HG03439 (cell line): ENCODE measurements at regions not wholly inside any gene's neighbourhood (a gene's known extent, or its start where the extent isn't known, plus 50 kb on each side); places are given as distances from the start of the nearest gene placed in this dataset.

Experiments used
- ATAC-seq: cut with Tn5 transposase; IDR thresholded peaks from one replicate; pipeline ENCODE4 v1.9.1; 2021; ENCODE audit warnings: mild to moderate bottlenecking, moderate library complexity; ENCODE audit not compliant: unreplicated experiment

DNA sequence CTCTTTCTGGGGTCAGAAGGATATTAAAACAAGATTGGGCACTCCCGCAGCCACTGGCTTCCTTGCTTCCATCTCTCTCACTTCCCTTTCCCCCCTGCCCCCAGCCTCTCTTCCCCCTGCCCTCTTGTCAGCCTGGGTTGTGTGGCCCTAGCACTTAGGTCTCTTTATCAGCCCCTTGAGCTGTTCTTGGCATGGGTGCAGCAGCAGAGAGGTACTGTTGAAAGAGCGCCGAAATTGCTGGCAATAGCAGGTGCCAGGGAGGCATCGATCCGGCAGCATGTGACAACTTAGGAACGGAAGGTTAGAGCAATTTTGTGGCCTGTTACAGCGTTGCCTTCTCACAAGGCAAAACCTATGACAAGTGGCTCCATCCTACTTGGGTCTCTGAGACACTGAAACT lies 333.1 kb upstream of the IGFBP7 start:
- no peak for ATAC-seq

DNA sequence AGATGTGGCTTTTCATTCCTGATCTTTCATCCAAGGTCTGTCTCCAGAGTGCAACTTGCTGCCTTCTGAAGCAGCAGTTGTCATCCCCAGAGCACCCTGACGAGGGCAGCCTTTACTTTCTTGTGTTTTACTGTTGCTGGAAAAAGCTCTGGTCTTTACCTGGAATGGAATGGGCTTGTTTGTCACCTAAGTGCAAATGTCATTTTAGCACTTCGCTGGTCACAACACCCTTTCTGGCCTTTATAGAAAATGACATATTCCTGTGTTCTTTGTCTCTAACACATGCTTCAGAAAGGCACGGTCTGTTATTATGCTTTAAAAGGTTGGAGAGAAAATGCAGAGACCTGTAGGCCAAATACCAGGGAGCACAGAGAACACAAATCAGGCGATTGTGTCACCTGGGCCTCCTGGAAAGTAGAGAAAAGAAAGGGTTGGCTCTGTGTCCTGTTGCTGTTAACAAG lies 332.7 kb upstream of the IGFBP7 start:
- ATAC-seq, result no peak

DNA sequence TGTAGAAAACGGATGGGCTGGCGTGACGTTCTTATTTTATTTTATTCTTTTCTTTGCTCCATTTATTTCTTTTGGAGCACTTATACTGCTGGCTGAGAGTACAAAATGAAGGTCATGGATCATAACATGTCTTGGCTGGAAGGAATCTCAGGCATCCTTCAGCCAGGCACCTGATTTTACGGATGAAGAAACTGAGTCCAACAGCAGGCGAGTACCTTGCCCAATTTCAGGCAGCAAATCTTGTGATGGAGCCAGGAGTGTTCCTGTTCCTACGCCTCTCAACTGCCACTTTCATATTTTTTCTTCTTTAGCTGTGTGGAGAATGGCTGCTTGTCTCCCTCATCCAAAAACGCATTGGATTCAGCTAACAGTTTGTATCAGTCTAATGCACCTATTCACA lies 332.1 kb upstream of the IGFBP7 start:
- no peak for ATAC-seq

DNA sequence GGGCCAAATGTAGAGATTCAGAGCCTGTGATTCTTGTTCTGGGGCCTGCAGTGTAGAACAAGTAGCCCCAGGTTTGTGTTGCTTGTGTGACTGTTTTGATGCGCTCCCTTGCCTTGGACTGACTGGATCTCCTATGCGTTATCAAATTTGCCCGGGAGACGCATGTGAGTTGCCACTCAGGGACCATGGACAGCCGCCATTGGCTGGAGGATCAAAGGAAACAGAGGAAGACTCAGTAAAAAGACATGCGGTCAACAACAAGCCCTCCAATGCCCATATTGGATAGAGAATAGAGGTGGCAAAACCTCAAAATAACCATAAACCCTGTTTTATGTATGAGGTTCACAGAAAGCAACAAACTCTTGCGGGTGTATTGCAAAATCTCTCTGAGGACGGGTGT lies 327.5 kb upstream of the IGFBP7 start:
- no peak for ATAC-seq

DNA sequence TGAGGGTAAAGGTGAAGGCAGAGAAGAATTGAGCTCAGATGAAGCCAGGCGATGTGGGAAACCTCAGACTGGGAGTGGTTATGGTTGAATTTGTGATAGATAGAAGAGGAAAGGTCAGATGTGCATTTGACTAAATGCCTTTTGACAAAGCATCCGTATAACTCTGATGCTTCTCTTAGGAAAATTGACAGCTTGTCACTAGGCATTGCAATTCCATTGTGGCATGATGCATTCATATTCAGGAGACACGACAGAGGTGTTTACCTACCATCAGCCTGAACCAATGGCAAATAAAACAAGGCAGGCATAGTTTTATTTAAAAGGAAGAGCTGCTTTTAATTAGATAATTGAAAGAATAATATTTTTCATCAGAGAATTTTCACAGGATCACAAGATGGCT lies 325.1 kb upstream of the IGFBP7 start:
- no peak for ATAC-seq

DNA sequence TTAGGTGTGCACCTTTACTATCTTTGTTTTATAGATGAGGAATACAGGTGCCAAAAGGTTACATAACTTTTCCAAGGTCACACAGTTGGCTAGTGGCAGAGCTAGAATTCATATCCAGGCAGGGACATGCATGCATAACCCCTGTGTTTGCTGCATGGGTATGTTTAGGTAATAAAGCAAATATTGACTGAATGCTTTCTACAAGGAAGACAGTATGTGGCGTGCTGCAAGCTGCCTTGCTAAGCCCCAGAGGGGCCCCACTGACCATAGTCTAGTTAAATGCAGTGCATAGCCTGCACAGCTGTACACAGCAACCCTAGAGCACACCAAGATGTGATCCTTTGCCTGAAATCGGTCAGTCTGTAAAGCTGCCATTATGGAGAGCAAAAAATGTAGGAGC lies 320.5 kb upstream of the IGFBP7 start:
- ATAC-seq, result no peak

DNA sequence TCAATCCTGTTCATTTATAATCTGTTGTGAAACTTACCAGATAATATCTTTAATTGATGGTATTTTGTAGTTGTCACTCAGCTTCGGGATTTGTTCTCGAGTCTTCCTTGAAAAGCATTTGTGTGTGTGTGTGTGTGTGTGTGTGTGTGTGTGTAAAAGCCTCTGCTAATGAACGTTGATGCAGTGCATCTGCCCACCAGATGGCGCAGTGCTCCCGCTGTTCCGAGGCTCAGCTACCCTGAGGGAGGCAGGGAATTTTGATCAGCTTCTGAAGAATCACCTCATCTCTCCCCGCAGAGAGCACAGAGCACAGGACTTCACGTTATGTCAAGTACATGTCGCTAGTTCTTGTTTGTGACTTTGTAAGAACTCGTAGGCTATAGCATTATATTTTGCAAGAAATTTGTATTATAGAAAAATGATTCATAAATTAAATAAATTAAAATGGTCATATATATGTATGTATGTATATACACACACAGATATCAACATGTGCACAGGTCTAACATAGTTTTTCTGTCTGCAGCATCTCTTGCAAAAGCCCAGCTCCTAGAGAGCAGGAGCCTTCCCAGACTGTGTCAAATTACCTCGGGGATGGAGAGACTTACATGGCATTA lies 316.7 kb upstream of the IGFBP7 start:
- ATAC-seq, result peak; percentile 86

DNA sequence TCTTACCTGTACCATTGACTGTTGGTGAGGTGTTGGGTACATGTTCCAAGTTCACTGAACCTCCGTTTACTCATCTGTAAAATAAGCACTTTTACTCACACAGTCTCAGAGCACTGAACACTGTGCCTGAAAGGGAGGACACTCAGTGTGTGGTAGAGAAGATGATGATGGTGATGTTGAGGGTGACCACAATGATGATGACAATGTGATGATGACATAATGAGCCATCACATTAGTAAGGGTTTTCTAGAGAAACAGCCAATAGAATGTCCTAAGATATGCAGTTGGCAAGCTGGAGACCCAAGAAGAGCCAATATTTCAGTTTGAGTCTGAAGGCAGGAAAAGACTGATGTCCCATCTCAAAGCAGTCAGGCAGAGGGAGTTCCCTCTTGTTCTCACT lies 315.4 kb upstream of the IGFBP7 start:
- ATAC-seq, result no peak

DNA sequence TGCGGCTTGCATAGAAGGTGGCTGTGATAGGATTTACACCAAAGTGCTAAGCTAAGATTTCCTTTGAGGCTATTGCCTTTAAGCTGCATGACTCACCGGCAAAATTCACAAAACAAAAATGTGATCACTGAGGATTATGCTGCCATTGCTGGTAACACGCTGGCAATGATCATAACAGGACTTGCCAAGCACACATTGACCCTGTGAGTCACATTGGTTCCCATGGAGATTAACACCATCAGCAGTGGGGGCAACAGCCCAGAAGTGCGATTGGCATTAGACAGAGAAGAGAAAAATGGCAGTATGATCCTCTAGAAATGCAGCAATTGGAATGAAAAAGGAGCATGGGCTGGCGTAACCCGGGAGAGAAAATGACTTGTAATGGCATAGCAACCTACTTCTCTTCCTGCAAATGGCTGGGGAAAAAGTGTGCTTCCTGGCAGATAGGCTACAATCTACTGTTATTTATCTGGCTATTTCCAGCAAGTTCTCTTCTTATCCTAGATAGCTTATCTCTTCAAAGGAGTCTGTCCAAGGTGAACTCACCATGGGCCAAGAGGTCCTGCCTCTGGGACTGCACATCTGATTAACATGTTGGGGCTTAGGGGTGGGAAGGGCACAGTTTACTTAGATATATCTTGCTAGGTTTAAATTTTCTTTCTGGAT lies 314.2 kb upstream of the IGFBP7 start:
- no peak for ATAC-seq

DNA sequence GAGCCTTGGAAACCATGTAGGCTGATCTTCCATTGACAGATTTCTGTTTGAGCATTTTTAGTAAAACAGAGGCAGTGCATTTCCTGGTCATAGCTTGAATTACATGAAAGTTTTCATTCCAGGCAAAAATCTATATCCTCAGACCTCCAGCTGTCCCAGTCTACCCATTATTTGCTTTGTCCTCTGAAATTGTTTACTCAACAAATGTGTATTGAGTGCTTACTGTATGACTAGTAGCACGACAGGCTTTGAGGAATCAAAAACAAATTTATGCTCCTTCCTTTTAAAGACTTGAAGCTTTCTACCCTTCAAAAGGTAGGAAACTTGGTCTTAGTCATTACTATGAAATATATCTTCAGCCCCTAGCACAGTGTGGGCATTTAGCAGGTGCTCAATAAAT lies 307.9 kb upstream of the IGFBP7 start:
- no peak for ATAC-seq

DNA sequence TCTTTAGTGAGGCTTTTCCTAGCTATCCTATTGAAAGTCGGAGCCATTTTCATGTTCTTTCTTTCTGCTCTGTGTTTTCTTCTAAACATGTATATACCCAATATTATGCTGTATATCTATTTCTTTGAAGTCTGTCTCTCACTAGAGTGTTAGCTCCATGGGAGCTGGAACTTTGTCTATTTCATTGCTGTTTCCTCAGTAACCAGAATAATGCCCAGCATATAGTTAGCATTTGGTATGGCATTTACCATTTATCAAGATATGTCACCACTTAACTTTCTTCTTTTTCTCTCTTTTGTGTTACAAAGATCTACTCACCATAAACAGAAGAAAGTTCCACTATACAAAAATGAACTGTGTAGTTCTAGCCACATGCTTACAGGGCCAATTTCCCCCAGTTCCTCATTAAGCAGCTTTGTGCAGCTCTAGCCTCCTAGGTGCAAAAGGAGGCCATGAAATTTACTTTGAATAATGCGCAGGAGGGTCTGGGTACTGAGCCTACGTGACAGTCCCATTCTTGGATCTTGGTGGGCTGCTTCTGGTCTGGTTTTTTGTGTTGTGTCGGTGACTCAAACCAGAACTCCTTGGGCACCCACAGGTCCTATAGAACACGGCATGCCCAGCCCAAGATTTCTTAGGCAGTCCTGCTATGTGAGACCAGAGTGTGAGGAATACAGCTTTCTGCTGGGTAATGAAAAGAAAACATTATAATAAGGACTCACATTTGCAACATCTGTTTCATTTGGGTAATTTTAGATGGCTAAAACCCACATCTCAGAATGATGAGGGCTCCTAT lies 302.3 kb upstream of the IGFBP7 start:
- ATAC-seq, result no peak

DNA sequence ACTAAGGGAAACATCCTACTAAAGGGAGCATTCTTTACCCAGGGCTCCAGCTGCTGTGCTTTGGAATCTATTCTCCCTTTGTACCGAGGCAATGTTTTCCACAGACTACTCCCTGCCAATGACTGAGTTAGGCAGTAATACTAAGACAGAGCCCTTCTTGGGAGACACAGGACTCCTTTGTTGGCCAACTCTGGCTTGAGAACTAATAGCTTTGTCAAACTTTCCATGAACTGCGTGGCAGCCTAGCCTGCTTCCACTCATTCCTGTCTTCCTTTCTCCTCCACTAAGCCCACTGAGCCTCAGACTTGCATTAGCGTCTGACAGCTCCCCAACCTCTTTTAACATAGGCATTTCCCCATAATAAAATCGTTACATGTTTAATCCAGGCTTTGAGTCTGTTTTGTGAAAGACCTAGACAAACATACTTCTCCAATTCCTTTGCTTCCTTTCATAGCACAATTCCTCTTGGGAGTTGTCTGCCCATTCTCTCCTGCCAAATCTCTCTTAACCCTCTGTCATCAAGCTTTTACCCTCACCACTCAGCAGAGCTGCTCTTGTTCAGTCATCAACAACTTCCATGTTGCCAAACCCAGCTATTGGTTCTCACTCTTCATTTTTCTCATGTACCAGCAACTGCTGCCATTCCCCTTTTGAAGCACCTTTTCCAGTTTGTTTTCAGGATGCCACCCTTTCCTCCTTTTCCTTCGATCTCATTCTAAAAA lies 300.3 kb upstream of the IGFBP7 start:
- no peak for ATAC-seq

DNA sequence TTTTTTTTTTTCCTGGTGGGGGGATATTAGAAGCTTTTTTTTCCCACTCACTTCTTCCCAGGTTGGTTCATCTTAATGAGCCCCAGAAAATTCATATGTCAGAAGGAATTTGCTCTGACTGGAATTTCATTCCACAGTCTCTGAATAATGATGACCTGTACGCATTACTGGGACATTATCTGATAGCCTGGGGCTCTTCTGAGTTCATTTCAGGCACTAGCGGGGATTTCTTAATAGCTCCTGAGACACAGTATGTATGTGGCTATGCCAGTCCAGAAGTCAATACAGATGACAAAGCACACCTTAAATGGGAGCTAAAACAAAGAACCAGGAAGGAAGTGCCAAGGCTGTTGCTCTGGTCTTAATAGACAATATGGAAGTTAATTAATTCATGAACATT lies 295.2 kb upstream of the IGFBP7 start:
- ATAC-seq, result no peak

DNA sequence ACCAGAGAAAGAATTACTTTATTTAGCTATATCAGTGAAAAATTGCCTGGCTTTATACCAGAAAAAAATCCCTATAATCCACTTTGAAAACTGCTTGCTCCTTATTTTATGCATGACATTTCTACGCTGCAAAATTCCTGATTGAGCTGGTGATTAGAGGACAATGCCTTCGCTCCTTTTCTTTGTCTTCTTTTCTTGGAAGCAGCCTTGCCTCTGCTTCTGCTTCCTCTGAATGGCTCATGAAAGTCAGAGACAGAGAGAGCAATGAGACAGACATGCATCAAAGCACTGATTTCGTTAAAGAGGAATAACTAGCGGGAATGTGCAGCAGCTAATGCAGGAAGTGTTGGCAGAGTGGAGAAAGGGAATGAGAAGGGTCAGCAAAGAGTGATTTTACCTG lies 294.3 kb upstream of the IGFBP7 start:
- ATAC-seq, result no peak

DNA sequence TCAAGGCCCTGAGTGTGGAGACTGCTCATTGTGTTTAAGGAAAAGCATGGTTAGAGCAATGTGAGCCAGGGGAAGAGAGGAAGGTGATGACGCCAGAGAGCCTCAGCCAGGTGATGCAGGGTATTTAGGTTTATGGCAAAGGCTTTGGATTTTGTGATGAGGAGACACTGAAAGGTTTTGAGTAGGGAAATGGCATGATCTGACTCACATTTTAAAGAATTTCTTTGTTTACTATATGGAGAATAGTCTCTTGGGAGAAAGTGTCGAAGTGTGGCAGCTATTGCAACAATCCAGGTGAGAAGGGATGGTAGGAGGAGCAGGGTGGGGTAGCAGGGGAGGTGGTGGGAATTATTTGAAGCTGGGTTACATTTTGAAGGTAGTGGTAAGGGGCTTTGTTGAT lies 293.4 kb upstream of the IGFBP7 start:
- no peak for ATAC-seq

DNA sequence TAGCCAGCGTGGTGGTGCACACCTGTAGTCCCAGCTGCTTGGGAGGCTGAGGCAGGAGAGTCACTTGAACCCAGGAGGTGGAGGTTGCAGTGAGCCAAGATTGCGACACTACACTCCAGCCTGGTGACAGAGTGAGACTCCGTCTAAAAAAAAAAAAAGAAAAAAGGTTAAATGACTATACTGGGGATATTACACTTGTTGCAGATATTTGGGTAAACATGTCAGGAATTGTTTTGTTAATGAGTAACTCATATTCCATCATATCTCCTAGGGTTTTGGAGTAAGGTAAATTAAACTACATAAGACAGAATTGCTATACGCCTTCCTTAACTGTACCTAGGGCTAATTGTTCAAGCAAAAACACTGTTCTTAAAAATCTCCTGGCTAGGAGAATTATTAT lies 291.4 kb upstream of the IGFBP7 start:
- no peak for ATAC-seq

DNA sequence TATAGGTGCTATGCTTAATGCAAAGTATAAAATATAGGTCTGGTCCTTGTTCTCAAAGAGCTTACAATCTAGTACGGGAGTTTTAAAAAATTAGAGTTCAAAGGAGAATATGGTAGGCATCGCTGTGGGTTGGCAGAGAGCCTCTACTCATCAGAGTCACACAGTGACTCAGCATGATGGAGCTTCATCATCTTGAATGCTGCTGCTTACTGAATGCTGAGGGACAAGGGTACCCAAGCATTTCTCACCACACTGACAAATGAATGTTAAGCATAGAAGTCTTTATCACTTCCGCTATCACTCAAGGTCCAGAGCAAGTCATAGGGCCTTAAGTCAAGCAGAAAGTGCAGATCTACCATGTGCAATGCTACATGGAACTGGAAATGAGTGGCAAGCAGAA lies 268.6 kb upstream of the IGFBP7 start:
- no peak for ATAC-seq

DNA sequence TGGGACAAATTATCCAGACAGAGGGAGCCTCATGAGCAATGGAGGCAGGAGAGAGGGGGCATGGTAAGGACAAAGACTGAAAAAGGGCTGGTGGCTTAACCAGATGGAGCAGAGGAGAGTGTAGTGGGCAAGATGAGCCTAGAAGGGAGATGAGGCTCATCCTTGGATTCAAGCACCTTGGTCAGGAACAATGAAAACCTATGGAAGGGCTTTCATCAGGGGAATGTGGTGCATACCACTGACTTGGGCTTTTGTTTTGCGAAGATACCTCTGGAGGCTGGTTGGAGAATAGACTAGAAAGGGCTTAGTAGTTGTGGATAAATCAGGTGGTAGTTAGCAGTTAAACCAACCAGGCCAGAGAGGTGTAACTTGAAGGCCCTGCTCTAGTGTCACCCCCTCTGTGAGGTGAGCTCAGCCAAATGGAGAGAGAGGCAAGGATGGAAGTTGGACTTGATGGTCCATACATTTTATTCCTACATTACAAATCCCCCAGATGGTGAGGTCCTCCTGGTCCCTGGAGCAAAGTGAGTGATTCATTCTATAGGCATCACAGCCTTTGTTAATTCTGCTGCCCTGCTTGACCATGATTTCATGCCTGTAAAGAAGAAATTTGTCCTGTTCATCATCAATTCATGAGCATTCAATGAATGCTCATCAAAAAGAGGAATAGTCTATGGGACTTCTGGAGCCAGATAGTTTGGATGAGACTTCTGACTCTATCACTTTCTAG lies 264.8 kb upstream of the IGFBP7 start:
- ATAC-seq, result no peak

DNA sequence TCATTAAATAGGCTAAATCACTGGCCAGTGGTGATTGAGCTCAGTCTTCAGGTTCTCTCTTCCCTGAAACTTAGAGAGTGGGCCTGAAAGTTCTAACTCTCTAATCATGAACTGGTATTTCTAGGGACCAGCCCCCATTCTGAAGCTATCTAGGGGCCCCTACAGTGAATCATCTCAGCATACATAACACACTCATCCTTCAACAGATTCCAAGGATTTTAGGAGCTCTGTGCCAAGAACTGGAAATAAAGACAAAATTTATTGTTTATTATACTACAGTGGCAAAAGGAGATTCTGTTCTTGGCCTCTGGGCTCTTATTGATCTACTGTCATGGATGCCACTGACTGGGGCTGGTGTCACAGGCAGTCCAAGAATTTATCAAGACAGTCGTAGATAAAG lies 263.8 kb upstream of the IGFBP7 start:
- no peak for ATAC-seq

DNA sequence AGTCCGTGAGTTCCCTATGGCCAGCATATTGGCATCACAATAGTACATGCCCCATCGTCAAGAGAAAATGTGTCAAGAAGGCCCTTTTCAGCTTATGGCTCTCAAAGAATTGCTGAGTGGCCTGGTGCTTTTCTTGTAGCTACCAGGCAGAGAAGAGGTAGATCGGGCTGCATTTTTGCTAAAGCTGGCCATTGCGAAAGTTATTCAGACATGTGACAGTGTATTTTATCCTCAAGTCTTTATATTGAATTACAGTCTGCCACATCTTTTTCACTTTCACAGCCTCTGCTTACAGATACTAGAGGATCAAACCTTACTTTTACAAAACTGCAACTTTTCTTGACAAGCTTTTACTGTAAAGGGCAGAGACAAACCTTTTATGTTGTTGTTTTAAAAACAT lies 261.5 kb upstream of the IGFBP7 start:
- no peak for ATAC-seq

DNA sequence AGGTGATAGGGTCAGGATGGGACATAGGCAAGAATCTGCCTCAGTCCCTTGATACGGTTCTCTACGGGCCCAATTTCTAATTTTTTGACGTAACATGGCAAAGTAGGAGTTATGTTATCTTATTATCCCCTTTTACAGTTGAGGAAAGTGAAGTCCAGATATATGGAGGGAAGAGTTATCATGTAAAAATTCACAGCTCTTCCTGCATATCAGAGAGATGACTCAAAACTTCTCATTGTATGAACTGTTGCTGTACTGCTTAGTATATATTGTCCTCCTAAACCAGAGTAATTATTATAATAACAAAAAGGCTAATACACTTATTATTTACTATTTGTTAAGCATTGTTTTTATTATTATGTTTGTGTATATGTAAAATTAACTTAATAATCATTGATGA lies 260.5 kb upstream of the IGFBP7 start:
- no peak for ATAC-seq
